HG02970 (cell line): ENCODE measurements at regions not wholly inside any gene's neighbourhood (a gene's known extent, or its start where the extent isn't known, plus 50 kb on each side); places are given as distances from the start of the nearest gene placed in this dataset.
"Not testable (repeated sequence)": the region's sequence is repeated elsewhere in the genome, so short reads cannot be mapped to it uniquely, and the experiment has no call there.

ENCODE experiments used
- ATAC-seq: cut with Tn5 transposase; IDR thresholded peaks from one replicate; pipeline ENCODE4 v1.9.1; 2021; ENCODE audit warnings: mild to moderate bottlenecking, moderate library complexity, moderate number of reproducible peaks; ENCODE audit not compliant: unreplicated experiment, low FRiP score

- no peak for ATAC-seq
These were observed 493.4 kb upstream of the COX7C start for GRCh38 chr5:86124333-86124732.

GRCh38 chr5:86125731-86126601 lies 491.8 kb upstream of the COX7C start:
- no peak for ATAC-seq

- ATAC-seq = no peak
These were observed 490.0 kb upstream of the COX7C start for GRCh38 chr5:86127696-86128095.

GRCh38 chr5:86129009-86129408 lies 488.7 kb upstream of the COX7C start:
- no peak for ATAC-seq

- ATAC-seq = no peak
These were observed 480.4 kb upstream of the COX7C start for GRCh38 chr5:86137297-86137696.

- no peak for ATAC-seq
These were observed 473.9 kb upstream of the COX7C start for GRCh38 chr5:86143837-86144236.

GRCh38 chr5:86152988-86153560 lies 464.7 kb upstream of the COX7C start:
- ATAC-seq = no peak

GRCh38 chr5:86155796-86156195 lies 461.9 kb upstream of the COX7C start:
- ATAC-seq = no peak

- ATAC-seq = no peak
These were observed 447.5 kb upstream of the COX7C start for GRCh38 chr5:86170194-86170593.

GRCh38 chr5:86175224-86175623 lies 442.5 kb upstream of the COX7C start:
- ATAC-seq = peak; percentile 92

GRCh38 chr5:86199287-86199686 lies 418.5 kb upstream of the COX7C start:
- ATAC-seq = no peak

- no peak for ATAC-seq
These were observed 389.6 kb upstream of the COX7C start for GRCh38 chr5:86228147-86228546.

- ATAC-seq = no peak
These were observed 385.5 kb upstream of the COX7C start for GRCh38 chr5:86232246-86232645.

- ATAC-seq = no peak
These were observed 373.6 kb upstream of the COX7C start for GRCh38 chr5:86244153-86244552.

- ATAC-seq = no peak
These were observed 359.9 kb upstream of the COX7C start for GRCh38 chr5:86257871-86258270.

GRCh38 chr5:86284400-86285190 lies 333.1 kb upstream of the COX7C start:
- not testable (repeated sequence) for ATAC-seq

GRCh38 chr5:86287437-86287836 lies 330.3 kb upstream of the COX7C start:
- ATAC-seq = not testable (repeated sequence)

GRCh38 chr5:86289786-86290185 lies 328.0 kb upstream of the COX7C start:
- not testable (repeated sequence) for ATAC-seq

- not testable (repeated sequence) for ATAC-seq
These were observed 324.9 kb upstream of the COX7C start for GRCh38 chr5:86292811-86293210.

GRCh38 chr5:86302643-86303042 lies 315.1 kb upstream of the COX7C start:
- not testable (repeated sequence) for ATAC-seq

- ATAC-seq = not testable (repeated sequence)
These were observed 312.7 kb upstream of the COX7C start for GRCh38 chr5:86305050-86305449.
